Endodermal cell (in vitro differentiated cells): ENCODE measurements at regions not wholly inside any gene's neighbourhood (a gene's known extent, or its start where the extent isn't known, plus 50 kb on each side); places are given as distances from the start of the nearest gene placed in this dataset.

ENCODE experiments used
- DNase-seq: peaks from one replicate; pipeline ENCODE4 v3.0.0-alpha.2; 2017
- H3K27ac ChIP-seq: 2 replicates; pipeline ENCODE4 v1.5.1; 2013; ENCODE audit warnings: mild to moderate bottlenecking, low read depth, low read length, moderate library complexity
- H3K27me3 ChIP-seq: 2 replicates; pipeline ENCODE4 v1.6.1; 2013; ENCODE audit warnings: mild to moderate bottlenecking, low read length, moderate library complexity; ENCODE audit not compliant: insufficient read depth, control insufficient read depth, poor library complexity, severe bottlenecking
- H3K36me3 ChIP-seq: 2 replicates; pipeline ENCODE4 v1.7.0; 2013; ENCODE audit warnings: mild to moderate bottlenecking, low read length, moderate library complexity; ENCODE audit not compliant: control insufficient read depth, insufficient read depth
- H3K4me1 ChIP-seq: one replicate; pipeline ENCODE4 v1.7.0; 2013; ENCODE audit warnings: low read length; ENCODE audit not compliant: control insufficient read depth, insufficient read depth
- H3K4me3 ChIP-seq: 2 replicates; pipeline ENCODE4 v1.5.1; 2013; ENCODE audit warnings: mild to moderate bottlenecking, low read length, moderate library complexity
- H3K9ac ChIP-seq: 2 replicates; pipeline ENCODE4 v1.6.1; 2013; ENCODE audit warnings: mild to moderate bottlenecking, low read length, moderate library complexity; ENCODE audit not compliant: poor library complexity, severe bottlenecking; ENCODE audit errors: extremely low read depth
- H3K9me3 ChIP-seq: 2 replicates; pipeline ENCODE4 v1.6.1; 2013; ENCODE audit warnings: mild to moderate bottlenecking, low read length, moderate library complexity; ENCODE audit not compliant: control insufficient read depth
- H3K27ac Mint-ChIP-seq: 2 replicates; pipeline ENCODE4 v1.8.0; 2020; ENCODE audit warnings: mixed read lengths
- H3K27me3 Mint-ChIP-seq: 2 replicates; pipeline ENCODE4 v1.8.0; 2021; ENCODE audit warnings: mild to moderate bottlenecking, mixed read lengths; ENCODE audit not compliant: insufficient read depth
- H3K36me3 Mint-ChIP-seq: 2 replicates; pipeline ENCODE4 v1.8.0; 2020; ENCODE audit warnings: low read depth, mixed read lengths
- H3K4me1 Mint-ChIP-seq: 2 replicates; pipeline ENCODE4 v1.8.0; 2020; ENCODE audit warnings: mixed read lengths
- H3K4me3 Mint-ChIP-seq: 2 replicates; pipeline ENCODE4 v1.8.0; 2020; ENCODE audit warnings: mild to moderate bottlenecking, moderate library complexity, mixed read lengths
- H3K9me3 Mint-ChIP-seq: 2 replicates; pipeline ENCODE4 v1.8.0; 2020; ENCODE audit warnings: mild to moderate bottlenecking, mixed read lengths
- WGBS, 2 experiments: methylation state at CpG; one replicate each; pipeline versions ENCODE4 v1.1.5 to v1.1.7; 2013; ENCODE audit warnings: missing lambda C conversion rate in 2 of 2, mixed read lengths in 1 of 2; ENCODE audit not compliant: insufficient coverage in 1 of 2, insufficient read length in 1 of 2; 5-methylcytosine and 5-hydroxymethylcytosine counted together
- TF ChIP-seq, protein P1 (sequence below): fragments of 200-600 bp; sonication (generic); conservative IDR thresholded peaks from 2 replicates; pipeline ENCODE4 v1.5.0; 2021; ENCODE audit warnings: antibody characterized with exemption, mild to moderate bottlenecking

- H3K9ac ChIP-seq, result no peak overlapping the region
- no peaks in the 10 kb centered on the region for H3K36me3 ChIP-seq
- WGBS, 2 experiments, result 81 to 92% methylated on average over 2 of the region's 2 CpGs
- Mint-ChIP-seq H3K27ac (no peak overlapping the region), H3K36me3 (no peaks in the 10 kb centered on the region), H3K4me1 (no peaks in the 10 kb centered on the region), H3K4me3 (no peak overlapping the region), H3K9me3 (no peaks in the 10 kb centered on the region), H3K27me3 (no peaks in the 10 kb centered on the region)
- no peaks in the 10 kb centered on the region for H3K27me3 ChIP-seq
- no peaks in the 10 kb centered on the region for H3K9me3 ChIP-seq
- H3K4me3 ChIP-seq, result no peak overlapping the region
- H3K4me1 ChIP-seq, result no peaks in the 10 kb centered on the region
- no peak overlapping the region for H3K27ac ChIP-seq
- TF ChIP-seq, protein P1, sequence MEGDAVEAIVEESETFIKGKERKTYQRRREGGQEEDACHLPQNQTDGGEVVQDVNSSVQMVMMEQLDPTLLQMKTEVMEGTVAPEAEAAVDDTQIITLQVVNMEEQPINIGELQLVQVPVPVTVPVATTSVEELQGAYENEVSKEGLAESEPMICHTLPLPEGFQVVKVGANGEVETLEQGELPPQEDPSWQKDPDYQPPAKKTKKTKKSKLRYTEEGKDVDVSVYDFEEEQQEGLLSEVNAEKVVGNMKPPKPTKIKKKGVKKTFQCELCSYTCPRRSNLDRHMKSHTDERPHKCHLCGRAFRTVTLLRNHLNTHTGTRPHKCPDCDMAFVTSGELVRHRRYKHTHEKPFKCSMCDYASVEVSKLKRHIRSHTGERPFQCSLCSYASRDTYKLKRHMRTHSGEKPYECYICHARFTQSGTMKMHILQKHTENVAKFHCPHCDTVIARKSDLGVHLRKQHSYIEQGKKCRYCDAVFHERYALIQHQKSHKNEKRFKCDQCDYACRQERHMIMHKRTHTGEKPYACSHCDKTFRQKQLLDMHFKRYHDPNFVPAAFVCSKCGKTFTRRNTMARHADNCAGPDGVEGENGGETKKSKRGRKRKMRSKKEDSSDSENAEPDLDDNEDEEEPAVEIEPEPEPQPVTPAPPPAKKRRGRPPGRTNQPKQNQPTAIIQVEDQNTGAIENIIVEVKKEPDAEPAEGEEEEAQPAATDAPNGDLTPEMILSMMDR, result no peak
- no peak for DNase-seq
These were observed 70.5 kb upstream of the GPR26 start for GRCh38 chr10:123595661-123596060.

GRCh38 chr10:123597676-123598075, 68.5 kb upstream of the GPR26 start:
- Histone ChIP-seq H3K27me3 (no peaks in the 10 kb centered on the region), H3K9ac (no peak overlapping the region), H3K4me3 (no peak overlapping the region), H3K4me1 (no peaks in the 10 kb centered on the region), H3K27ac (no peak overlapping the region), H3K9me3 (no peaks in the 10 kb centered on the region), H3K36me3 (no peaks in the 10 kb centered on the region)
- no peak overlapping the region for H3K27ac Mint-ChIP-seq
- no peaks in the 10 kb centered on the region for H3K36me3 Mint-ChIP-seq
- DNase-seq, result no peak
- WGBS, 2 experiments, result 83 to 88% methylated on average over 4 of the region's 4 CpGs
- no peaks in the 10 kb centered on the region for H3K27me3 Mint-ChIP-seq
- no peak overlapping the region for H3K4me3 Mint-ChIP-seq
- TF ChIP-seq, protein P1, result no peak
- H3K9me3 Mint-ChIP-seq, result peaks cover 7% of the 10 kb centered on the region
- no peaks in the 10 kb centered on the region for H3K4me1 Mint-ChIP-seq

GRCh38 chr10:123599366-123599849, 66.7 kb upstream of the GPR26 start:
- DNase-seq, result no peak
- Histone ChIP-seq H3K27ac (no peak overlapping the region), H3K9ac (no peak overlapping the region), H3K4me1 (no peaks in the 10 kb centered on the region), H3K4me3 (no peak overlapping the region), H3K27me3 (no peaks in the 10 kb centered on the region), H3K36me3 (no peaks in the 10 kb centered on the region), H3K9me3 (no peaks in the 10 kb centered on the region)
- Mint-ChIP-seq H3K4me3 (no peak overlapping the region), H3K9me3 (peaks cover 7% of the 10 kb centered on the region), H3K27me3 (peaks cover 1% of the 10 kb centered on the region), H3K4me1 (no peaks in the 10 kb centered on the region), H3K27ac (no peak overlapping the region), H3K36me3 (no peaks in the 10 kb centered on the region)
- WGBS, 2 experiments, result 84% methylated on average over 8 of the region's 8 CpGs; no CpG with 5 or more reads in 1 of the 2 experiments
- TF ChIP-seq, protein P1, result no peak
